ENCODE measurements at regions not wholly inside any gene's neighbourhood (a gene's known extent, or its start where the extent isn't known, plus 50 kb on each side); places are given as distances from the start of the nearest gene placed in this dataset.
A peak's percentile ranks its signal among the peaks of the same experiment; 100 is the strongest.
"Not testable (repeated sequence)": the region's sequence is repeated elsewhere in the genome, so short reads cannot be mapped to it uniquely, and the experiment has no call there.

GRCh38 chr5:100119903-100120302 lies 415.3 kb upstream of the FAM174A start:
- H3K4me1 ChIP-seq (ENCODE audit: control insufficient read depth in 5 of 5, insufficient read depth in 5 of 5, low read length in 5 of 5), result peaks cover 0 to 8% (median 0%) of the 10 kb centered on the region in 5 donors
- no peak overlapping the region for H3K9ac ChIP-seq (ENCODE audit: insufficient read depth in 1 of 2, low read length in 2 of 2)
- 88 to 94% methylated on average over 1 of the region's 1 CpG for WGBS, 2 donors
- peaks cover 0 to under 1% (median 0%) of the 10 kb centered on the region in 4 donors for H3K9me3 ChIP-seq (ENCODE audit: control insufficient read depth in 4 of 4, insufficient read depth in 3 of 4, low read length in 3 of 4)
- ATAC-seq (ENCODE audit: insufficient read depth, low FRiP score), result no peak
- H3K4me3 ChIP-seq, result no peak overlapping the region
- H3K36me3 ChIP-seq (ENCODE audit: control insufficient read depth in 4 of 4, insufficient read depth in 4 of 4, low read length in 4 of 4), result no peaks in the 10 kb centered on the region
- no peak overlapping the region for H3K27ac ChIP-seq (ENCODE audit: low read depth in 1 of 2, low read length in 1 of 2)
- H3K27me3 ChIP-seq (ENCODE audit: control insufficient read depth in 3 of 3, insufficient read depth in 3 of 3, low read length in 2 of 3), result no peaks in the 10 kb centered on the region
- TF ChIP-seq, protein P1, sequence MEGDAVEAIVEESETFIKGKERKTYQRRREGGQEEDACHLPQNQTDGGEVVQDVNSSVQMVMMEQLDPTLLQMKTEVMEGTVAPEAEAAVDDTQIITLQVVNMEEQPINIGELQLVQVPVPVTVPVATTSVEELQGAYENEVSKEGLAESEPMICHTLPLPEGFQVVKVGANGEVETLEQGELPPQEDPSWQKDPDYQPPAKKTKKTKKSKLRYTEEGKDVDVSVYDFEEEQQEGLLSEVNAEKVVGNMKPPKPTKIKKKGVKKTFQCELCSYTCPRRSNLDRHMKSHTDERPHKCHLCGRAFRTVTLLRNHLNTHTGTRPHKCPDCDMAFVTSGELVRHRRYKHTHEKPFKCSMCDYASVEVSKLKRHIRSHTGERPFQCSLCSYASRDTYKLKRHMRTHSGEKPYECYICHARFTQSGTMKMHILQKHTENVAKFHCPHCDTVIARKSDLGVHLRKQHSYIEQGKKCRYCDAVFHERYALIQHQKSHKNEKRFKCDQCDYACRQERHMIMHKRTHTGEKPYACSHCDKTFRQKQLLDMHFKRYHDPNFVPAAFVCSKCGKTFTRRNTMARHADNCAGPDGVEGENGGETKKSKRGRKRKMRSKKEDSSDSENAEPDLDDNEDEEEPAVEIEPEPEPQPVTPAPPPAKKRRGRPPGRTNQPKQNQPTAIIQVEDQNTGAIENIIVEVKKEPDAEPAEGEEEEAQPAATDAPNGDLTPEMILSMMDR (IDR thresholded peaks at IDR 0.05; ENCODE audit: control extremely low read depth, extremely low read depth), result no peak
- no peak for DNase-seq

DNA sequence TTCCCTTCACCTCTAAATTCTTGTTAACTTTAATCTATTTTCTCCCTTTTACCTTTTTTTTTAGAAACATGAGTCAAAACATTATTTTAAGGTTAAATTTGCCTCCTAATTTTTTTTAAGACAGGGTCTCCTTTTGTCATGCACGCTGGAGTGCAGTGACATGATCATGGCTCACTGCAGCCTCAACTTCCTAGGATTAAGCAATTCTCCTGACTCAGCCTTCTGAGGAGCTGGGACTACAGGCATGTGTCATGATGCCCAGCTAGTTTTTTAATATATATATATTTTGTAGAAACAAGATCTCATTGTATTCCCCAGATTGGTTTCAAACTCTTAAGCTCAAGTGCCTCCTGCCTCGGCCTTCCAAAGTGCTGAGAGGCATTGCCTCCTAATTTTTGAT lies 424.7 kb upstream of the FAM174A start:
- DNase-seq, result no peak
- no peak overlapping the region for H3K27ac ChIP-seq (ENCODE audit: low read depth in 1 of 2, low read length in 1 of 2)
- H3K9ac ChIP-seq (ENCODE audit: insufficient read depth in 1 of 2, low read length in 2 of 2), result no peak overlapping the region
- TF ChIP-seq, protein P1 (IDR thresholded peaks at IDR 0.05; ENCODE audit: control extremely low read depth, extremely low read depth), result no peak
- 51 to 59% methylated on average over 2 of the region's 2 CpGs for WGBS, 2 donors
- H3K27me3 ChIP-seq (ENCODE audit: control insufficient read depth in 3 of 3, insufficient read depth in 3 of 3, low read length in 2 of 3), result no peaks in the 10 kb centered on the region
- no peaks in the 10 kb centered on the region for H3K4me1 ChIP-seq (ENCODE audit: control insufficient read depth in 5 of 5, insufficient read depth in 5 of 5, low read length in 5 of 5)
- peaks cover 0 to 9% (median 5%) of the 10 kb centered on the region in 4 donors for H3K9me3 ChIP-seq (ENCODE audit: control insufficient read depth in 4 of 4, insufficient read depth in 3 of 4, low read length in 3 of 4)
- ATAC-seq (ENCODE audit: insufficient read depth, low FRiP score), result no peak
- H3K36me3 ChIP-seq (ENCODE audit: control insufficient read depth in 4 of 4, insufficient read depth in 4 of 4, low read length in 4 of 4), result no peaks in the 10 kb centered on the region
- H3K4me3 ChIP-seq, result no peak overlapping the region

- Histone ChIP-seq H3K4me1 (ENCODE audit: control insufficient read depth in 5 of 5, insufficient read depth in 5 of 5, low read length in 5 of 5) (no peaks in the 10 kb centered on the region), H3K4me3 (no peak overlapping the region), H3K36me3 (ENCODE audit: control insufficient read depth in 4 of 4, insufficient read depth in 4 of 4, low read length in 4 of 4) (no peaks in the 10 kb centered on the region), H3K9ac (ENCODE audit: insufficient read depth in 1 of 2, low read length in 2 of 2) (no peak overlapping the region), H3K27me3 (ENCODE audit: control insufficient read depth in 3 of 3, insufficient read depth in 3 of 3, low read length in 2 of 3) (no peaks in the 10 kb centered on the region), H3K27ac (ENCODE audit: low read depth in 1 of 2, low read length in 1 of 2) (no peak overlapping the region), H3K9me3 (ENCODE audit: control insufficient read depth in 4 of 4, insufficient read depth in 3 of 4, low read length in 3 of 4) (peaks cover 0 to 9% (median 4%) of the 10 kb centered on the region in 4 donors)
- DNase-seq (no peak), ATAC-seq (ENCODE audit: insufficient read depth, low FRiP score) (no peak)
- 48 to 60% methylated on average over 3 of the region's 3 CpGs for WGBS, 2 donors
- TF ChIP-seq, protein P1 (IDR thresholded peaks at IDR 0.05; ENCODE audit: control extremely low read depth, extremely low read depth), result no peak
Observed at GRCh38 chr5:100108883-100109282, 426.3 kb upstream of the FAM174A start.

DNA sequence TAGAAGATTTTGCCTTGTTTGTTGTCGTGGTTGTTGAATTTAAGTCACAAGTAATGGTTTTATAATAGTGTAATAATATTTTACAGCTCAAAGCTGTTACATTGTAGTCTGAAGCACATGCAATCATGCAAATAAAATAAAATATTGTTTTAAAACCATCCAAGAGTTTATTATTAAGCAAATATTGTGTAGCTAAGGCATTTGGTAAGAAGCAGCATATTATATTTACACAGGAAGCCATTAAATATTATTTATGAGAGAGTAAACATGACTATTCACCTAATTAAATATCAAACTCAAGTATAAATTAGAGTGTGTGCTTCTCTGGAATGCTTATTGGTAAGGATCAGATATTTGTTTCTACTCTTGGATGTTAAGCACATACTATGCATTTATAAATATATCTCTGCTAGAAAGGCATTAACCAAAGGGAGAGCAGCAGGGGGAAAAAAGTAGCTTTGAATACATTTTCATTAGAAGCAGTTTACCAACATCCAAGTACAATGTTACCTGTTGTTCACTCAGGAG lies 431.5 kb upstream of the FAM174A start:
- H3K9ac ChIP-seq (ENCODE audit: insufficient read depth in 1 of 2, low read length in 2 of 2); H3K4me3 ChIP-seq; H3K9me3 ChIP-seq (ENCODE audit: control insufficient read depth in 4 of 4, insufficient read depth in 3 of 4, low read length in 3 of 4); H3K4me1 ChIP-seq (ENCODE audit: control insufficient read depth in 5 of 5, insufficient read depth in 5 of 5, low read length in 5 of 5); ATAC-seq (ENCODE audit: insufficient read depth, low FRiP score); H3K36me3 ChIP-seq (ENCODE audit: control insufficient read depth in 4 of 4, insufficient read depth in 4 of 4, low read length in 4 of 4); H3K27me3 ChIP-seq (ENCODE audit: control insufficient read depth in 3 of 3, insufficient read depth in 3 of 3, low read length in 2 of 3); H3K27ac ChIP-seq (ENCODE audit: low read depth in 1 of 2, low read length in 1 of 2): not testable (repeated sequence)
- peak in 2 of 3 donors; percentile 47 to 51 for DNase-seq
- WGBS, 2 donors, result 59 to 78% methylated on average over 1 of the region's 1 CpG

DNA sequence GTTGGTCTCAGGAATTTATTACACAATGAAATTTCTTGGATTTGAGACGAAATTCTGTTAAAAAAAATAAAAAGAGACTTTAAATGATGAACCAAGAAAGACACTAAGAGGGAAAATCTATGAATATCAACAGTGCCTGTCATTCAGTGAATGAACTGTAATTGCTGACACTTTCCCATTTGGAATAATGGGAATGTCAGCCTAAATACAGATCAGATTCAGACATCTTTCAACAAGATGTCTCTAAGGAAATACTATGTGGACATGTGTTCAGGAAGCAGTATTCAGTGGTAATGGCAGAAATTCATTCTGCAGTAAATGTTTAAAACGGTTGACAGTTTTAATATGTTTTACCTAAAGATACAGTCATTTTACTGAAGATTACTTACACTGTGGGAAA lies 433.7 kb upstream of the FAM174A start:
- H3K27ac ChIP-seq (ENCODE audit: low read depth in 1 of 2, low read length in 1 of 2); H3K4me1 ChIP-seq (ENCODE audit: control insufficient read depth in 5 of 5, insufficient read depth in 5 of 5, low read length in 5 of 5); H3K27me3 ChIP-seq (ENCODE audit: control insufficient read depth in 3 of 3, insufficient read depth in 3 of 3, low read length in 2 of 3); H3K36me3 ChIP-seq (ENCODE audit: control insufficient read depth in 4 of 4, insufficient read depth in 4 of 4, low read length in 4 of 4); ATAC-seq (ENCODE audit: insufficient read depth, low FRiP score); H3K4me3 ChIP-seq; H3K9ac ChIP-seq (ENCODE audit: insufficient read depth in 1 of 2, low read length in 2 of 2); H3K9me3 ChIP-seq (ENCODE audit: control insufficient read depth in 4 of 4, insufficient read depth in 3 of 4, low read length in 3 of 4): not testable (repeated sequence)
- 46 to 56% methylated on average over 2 of the region's 2 CpGs for WGBS, 2 donors
- peak in 1 of 3 donors; percentile 7 for DNase-seq

DNA sequence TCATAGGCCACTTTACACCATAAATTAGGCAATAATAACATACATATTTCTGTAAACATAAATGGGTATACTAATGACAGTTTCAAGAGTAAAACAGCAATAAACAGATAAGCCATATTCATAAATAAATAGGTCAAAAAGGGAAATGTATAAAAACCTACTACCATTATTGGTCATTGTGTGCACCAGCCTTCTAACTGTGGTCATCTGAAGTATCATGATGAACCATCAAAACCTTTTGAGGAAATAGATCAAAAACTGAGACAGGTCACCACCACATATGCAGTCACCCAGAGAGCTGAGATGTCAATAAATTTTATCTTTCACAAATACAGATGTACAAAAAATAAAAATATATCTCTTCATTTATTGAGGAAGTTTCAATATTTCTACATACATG lies 438.8 kb upstream of the FAM174A start:
- H3K27me3 ChIP-seq (ENCODE audit: control insufficient read depth in 3 of 3, insufficient read depth in 3 of 3, low read length in 2 of 3); H3K4me1 ChIP-seq (ENCODE audit: control insufficient read depth in 5 of 5, insufficient read depth in 5 of 5, low read length in 5 of 5); ATAC-seq (ENCODE audit: insufficient read depth, low FRiP score); H3K36me3 ChIP-seq (ENCODE audit: control insufficient read depth in 4 of 4, insufficient read depth in 4 of 4, low read length in 4 of 4); DNase-seq; H3K27ac ChIP-seq (ENCODE audit: low read depth in 1 of 2, low read length in 1 of 2); H3K9me3 ChIP-seq (ENCODE audit: control insufficient read depth in 4 of 4, insufficient read depth in 3 of 4, low read length in 3 of 4); H3K9ac ChIP-seq (ENCODE audit: insufficient read depth in 1 of 2, low read length in 2 of 2); H3K4me3 ChIP-seq: not testable (repeated sequence)

Measured in lung (tissue), 11 donors.